GM18867 (cell line): ENCODE measurements at regions not wholly inside any gene's neighbourhood (a gene's known extent, or its start where the extent isn't known, plus 50 kb on each side); places are given as distances from the start of the nearest gene placed in this dataset.

Experiments used
- ATAC-seq: cut with Tn5 transposase; IDR thresholded peaks from one replicate; pipeline ENCODE4 v1.9.1; 2021; ENCODE audit warnings: mild to moderate bottlenecking, moderate library complexity; ENCODE audit not compliant: unreplicated experiment

GRCh38 chr11:30652801-30653200 is 66.6 kb upstream of the MPPED2 start:
- ATAC-seq, result no peak

GRCh38 chr11:30650266-30650665 is 64.1 kb upstream of the MPPED2 start:
- ATAC-seq, result no peak
